HEK293T (cell line): ENCODE measurements at regions not wholly inside any gene's neighbourhood (a gene's known extent, or its start where the extent isn't known, plus 50 kb on each side); places are given as distances from the start of the nearest gene placed in this dataset.
A peak's percentile ranks its signal among the peaks of the same experiment; 100 is the strongest.

Experiments
- CTCF ChIA-PET: fragments of 350-600 bp; formaldehyde crosslinking; extraction: SDS; loops from one replicate; lab custom pipeline; 2021; ENCODE audit warnings: antibody characterized with exemption, inconsistent platforms; lab: Yijun Ruan, JAX
- POLR2A ChIA-PET: fragments of 350-600 bp; formaldehyde crosslinking; extraction: SDS; loops from one replicate; lab custom pipeline; 2020; ENCODE audit warnings: antibody characterized with exemption, inconsistent platforms; lab: Yijun Ruan, JAX
- DNase-seq: peaks from one replicate; pipeline ENCODE4 v3.0.0; 2012; ENCODE audit warnings: mixed read lengths; ENCODE audit errors: extremely low spot score
- ARNT ChIP-seq: fragments of 450-650 bp; IDR thresholded peaks from 2 replicates; pipeline ENCODE4 v1.6.1; 2017; ENCODE audit warnings: mild to moderate bottlenecking
- BHLHE40 ChIP-seq: fragments of 450-650 bp; IDR thresholded peaks from 2 replicates; pipeline ENCODE4 v1.6.1; 2016; ENCODE audit warnings: mild to moderate bottlenecking, moderate library complexity, borderline replicate concordance
- CTBP1 ChIP-seq: fragments of 450-650 bp; IDR thresholded peaks from 2 replicates; pipeline ENCODE4 v1.6.1; 2016; ENCODE audit warnings: borderline replicate concordance
- ELF4 ChIP-seq: fragments of 450-650 bp; IDR thresholded peaks from 2 replicates; pipeline ENCODE4 v1.6.1; 2017; ENCODE audit warnings: antibody characterized with exemption
- FOXA1 ChIP-seq: fragments of 450-650 bp; IDR thresholded peaks from 2 replicates; pipeline ENCODE4 v1.6.1; 2016; ENCODE audit warnings: mild to moderate bottlenecking
- FOXK2 ChIP-seq: fragments of 450-650 bp; IDR thresholded peaks from 2 replicates; pipeline ENCODE4 v1.6.1; 2016; ENCODE audit warnings: mild to moderate bottlenecking
- FOXM1 ChIP-seq: fragments of 450-650 bp; IDR thresholded peaks from 2 replicates; pipeline ENCODE4 v1.6.1; 2017; ENCODE audit warnings: mild to moderate bottlenecking, borderline replicate concordance
- HDGF ChIP-seq: fragments of 450-650 bp; IDR thresholded peaks from 2 replicates; pipeline ENCODE4 v1.6.1; 2017; ENCODE audit warnings: antibody characterized with exemption, borderline replicate concordance
- L3MBTL2 ChIP-seq: fragments of 450-650 bp; conservative IDR thresholded peaks from 2 replicates; pipeline ENCODE4 v1.6.1; 2016; ENCODE audit warnings: mild to moderate bottlenecking
- LEF1 ChIP-seq: fragments of 450-650 bp; IDR thresholded peaks from 2 replicates; pipeline ENCODE4 v1.6.1; 2017; ENCODE audit warnings: mild to moderate bottlenecking, borderline replicate concordance
- NFRKB ChIP-seq: fragments of 450-650 bp; IDR thresholded peaks from 2 replicates; pipeline ENCODE4 v1.6.1; 2016; ENCODE audit warnings: mild to moderate bottlenecking, moderate library complexity
- SP1 ChIP-seq: fragments of 450-650 bp; IDR thresholded peaks from 2 replicates; pipeline ENCODE4 v1.6.1; 2017
- SUZ12 ChIP-seq: fragments of 450-650 bp; IDR thresholded peaks from 2 replicates; pipeline ENCODE4 v1.6.1; 2016; ENCODE audit warnings: mild to moderate bottlenecking
- TARDBP ChIP-seq: fragments of 450-650 bp; IDR thresholded peaks from 2 replicates; pipeline ENCODE4 v1.6.1; 2016
- ZNF384 ChIP-seq: fragments of 450-650 bp; IDR thresholded peaks from 2 replicates; pipeline ENCODE4 v1.6.1; 2016
- TF ChIP-seq, protein P1 (sequence below): fragments of 450-650 bp; IDR thresholded peaks from 2 replicates; pipeline ENCODE4 v1.6.1; 2016

DNA sequence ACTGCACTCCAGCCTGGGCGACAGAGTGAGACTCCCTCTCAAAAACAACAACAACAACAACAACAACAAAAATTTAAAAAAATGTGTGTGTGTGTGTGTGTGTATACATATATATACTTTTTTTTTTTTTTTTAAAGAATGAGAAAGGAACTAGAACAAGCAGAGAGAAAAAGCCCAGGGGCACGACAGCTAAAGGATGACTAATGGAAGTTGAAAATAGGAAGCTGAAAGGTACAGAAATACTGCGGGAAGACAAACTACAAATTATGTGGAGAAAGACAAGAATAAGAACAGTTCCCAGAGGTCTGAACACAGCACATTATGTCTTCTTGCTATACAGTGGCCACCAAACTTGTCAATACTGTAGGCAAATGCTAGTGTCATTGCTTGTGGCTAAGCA is 141.9 kb upstream of the PRSS1 start:
- CTCF ChIA-PET: interaction anchor here (1.1 to 2.1 kb wide), 3 partner anchors 18 to 176 kb away, joined by 3 to 8 read pairs (median 3); no protein-coding TSS in a partner anchor
- POLR2A ChIA-PET: no interaction called here
- DNase-seq: no peak
- TF ChIP-seq, protein P1, sequence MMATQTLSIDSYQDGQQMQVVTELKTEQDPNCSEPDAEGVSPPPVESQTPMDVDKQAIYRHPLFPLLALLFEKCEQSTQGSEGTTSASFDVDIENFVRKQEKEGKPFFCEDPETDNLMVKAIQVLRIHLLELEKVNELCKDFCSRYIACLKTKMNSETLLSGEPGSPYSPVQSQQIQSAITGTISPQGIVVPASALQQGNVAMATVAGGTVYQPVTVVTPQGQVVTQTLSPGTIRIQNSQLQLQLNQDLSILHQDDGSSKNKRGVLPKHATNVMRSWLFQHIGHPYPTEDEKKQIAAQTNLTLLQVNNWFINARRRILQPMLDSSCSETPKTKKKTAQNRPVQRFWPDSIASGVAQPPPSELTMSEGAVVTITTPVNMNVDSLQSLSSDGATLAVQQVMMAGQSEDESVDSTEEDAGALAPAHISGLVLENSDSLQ: no peak
- TF ChIP-seq SP1: no peak
- no peak for TF ChIP-seq SUZ12
- TF ChIP-seq LEF1: no peak
- TF ChIP-seq ZNF384: no peak
- TF ChIP-seq FOXA1: no peak
- no peak for TF ChIP-seq NFRKB
- TF ChIP-seq FOXK2: no peak
- TF ChIP-seq ELF4: no peak
- no peak for TF ChIP-seq FOXM1

DNA sequence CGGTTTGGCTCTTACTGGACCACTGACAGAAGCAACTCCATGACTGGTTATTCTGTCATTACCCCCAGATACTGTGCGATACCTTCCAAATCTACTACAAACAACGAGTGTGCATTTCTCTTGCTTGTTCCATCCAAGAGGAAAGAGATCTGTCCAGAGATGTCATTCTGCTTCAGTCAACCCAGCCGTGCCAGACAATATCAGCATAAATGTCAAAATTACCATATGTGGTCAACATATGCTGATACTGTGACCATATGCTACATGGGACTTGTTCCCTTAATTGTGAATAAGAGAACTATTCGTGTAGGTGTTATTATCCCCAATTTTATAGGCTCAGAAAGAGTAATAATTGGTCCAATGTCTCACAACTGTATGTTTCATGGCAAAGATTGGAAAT is 143.2 kb upstream of the PRSS1 start:
- DNase-seq: no peak
- TF ChIP-seq ARNT (no peak), L3MBTL2 (no peak), FOXM1 (no peak), TARDBP (no peak), FOXA1 (no peak), FOXK2 (no peak), LEF1 (no peak), SP1 (no peak), CTBP1 (no peak), NFRKB (no peak), SUZ12 (no peak), HDGF (no peak), BHLHE40 (no peak), ELF4 (no peak), ZNF384 (no peak)
- TF ChIP-seq, protein P1: no peak
- ChIA-PET POLR2A (no interaction called here), CTCF (interaction anchor here (1.1 to 2.1 kb wide), 2 partner anchors 20 to 177 kb away, joined by 3 to 8 read pairs; no protein-coding TSS in a partner anchor)

DNA sequence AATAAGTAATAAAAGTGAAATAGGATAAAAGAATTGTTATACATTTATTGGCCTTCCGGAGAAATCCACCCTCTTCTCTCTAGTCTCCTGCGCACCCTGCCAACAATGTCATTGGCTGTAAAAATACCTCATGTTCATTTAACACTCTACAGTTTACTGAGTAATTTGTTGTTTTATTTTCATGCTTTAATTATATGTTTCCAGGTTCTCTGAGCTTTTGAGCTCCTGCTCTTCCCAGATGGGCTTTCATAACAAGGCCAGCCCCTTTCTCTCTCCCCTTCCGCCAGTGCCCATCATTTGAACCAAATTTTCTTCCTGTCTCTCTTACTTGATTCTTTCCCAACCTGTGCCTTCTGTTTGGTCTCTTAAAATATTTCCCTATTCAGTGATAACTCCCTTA is 144.6 kb upstream of the PRSS1 start:
- CTCF ChIA-PET: interaction anchor here (0.7 to 2.1 kb wide), 14 partner anchors 11 to 727 kb away, joined by 3 to 16 read pairs (median 5); no protein-coding TSS in a partner anchor

DNA sequence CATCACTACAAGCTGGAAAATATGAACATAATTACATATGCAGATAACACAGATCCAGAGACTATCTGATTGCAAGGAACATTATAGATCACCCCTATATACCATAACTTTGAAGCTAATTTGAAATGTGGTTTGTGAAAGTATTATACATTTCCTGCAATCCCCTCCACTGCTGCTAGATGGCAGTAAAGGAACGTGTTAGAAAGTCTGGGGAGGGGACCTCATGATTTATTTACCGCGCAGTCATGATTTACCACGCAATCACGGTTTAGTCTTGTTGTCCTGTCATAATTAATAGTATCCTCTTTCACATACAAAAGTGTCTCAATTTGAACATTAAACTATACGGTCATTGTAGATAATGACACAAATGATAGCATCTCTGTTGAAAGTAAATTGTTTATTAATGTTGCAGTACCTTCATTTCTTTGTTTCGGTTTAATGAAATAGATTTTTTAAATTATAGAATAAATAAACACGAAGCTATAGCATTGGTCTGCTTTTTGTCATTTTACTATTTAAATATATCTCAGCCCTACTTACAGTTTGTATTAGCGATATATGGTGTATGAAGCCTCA is 145.3 kb upstream of the PRSS1 start:
- peak; percentile 70 for DNase-seq
- ChIA-PET CTCF (interaction anchor here (0.6 to 2.1 kb wide), 19 partner anchors 12 to 727 kb away, joined by 3 to 16 read pairs (median 4); no protein-coding TSS in a partner anchor), POLR2A (no interaction called here)

More for the DNA sequence above, 144.6 kb upstream of the PRSS1 start:
- DNase-seq: no peak
- TF ChIP-seq ARNT: no peak
- TF ChIP-seq CTBP1: no peak
- no peak for TF ChIP-seq FOXK2
- TF ChIP-seq BHLHE40: no peak
- TF ChIP-seq, protein P1: no peak
- no peak for TF ChIP-seq SUZ12
- no peak for TF ChIP-seq LEF1
- TF ChIP-seq TARDBP: no peak
- no peak for TF ChIP-seq HDGF
- TF ChIP-seq FOXM1: no peak
- no peak for TF ChIP-seq SP1
- TF ChIP-seq NFRKB: no peak
- TF ChIP-seq ELF4: no peak
- no peak for TF ChIP-seq FOXA1
- no peak for TF ChIP-seq L3MBTL2
- no peak for TF ChIP-seq ZNF384
- POLR2A ChIA-PET: no interaction called here

DNA sequence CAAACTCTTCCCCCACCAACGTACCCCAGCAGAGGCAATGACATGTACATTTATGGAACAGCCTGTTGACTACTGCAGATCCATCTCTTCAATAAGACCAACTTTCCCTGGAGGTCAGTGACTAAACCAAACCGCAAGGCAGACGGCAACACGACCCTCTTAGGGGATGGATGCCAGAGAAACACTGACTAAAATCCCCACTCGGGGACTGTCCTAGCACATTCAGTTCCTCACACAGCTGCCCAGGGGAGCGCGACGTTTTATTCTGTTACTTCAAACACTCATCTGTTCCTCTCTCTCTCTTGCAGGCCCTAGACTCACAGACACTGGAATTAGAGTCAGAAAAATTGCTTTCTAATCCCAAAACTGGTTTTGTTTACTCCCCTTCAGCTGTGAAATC is 146.5 kb upstream of the PRSS1 start:
- POLR2A ChIA-PET: no interaction called here
- DNase-seq: no peak
- TF ChIP-seq HDGF: no peak
- TF ChIP-seq CTBP1: no peak
- TF ChIP-seq, protein P1: no peak
- no peak for TF ChIP-seq ARNT
- TF ChIP-seq L3MBTL2: no peak
- TF ChIP-seq FOXM1: no peak
- no peak for TF ChIP-seq LEF1
- CTCF ChIA-PET: interaction anchor here (2.1 kb wide), 1 partner anchor 68 kb away, joined by 11 read pairs; no protein-coding TSS in a partner anchor

More for the DNA sequence above, 145.3 kb upstream of the PRSS1 start:
- TF ChIP-seq TARDBP (no peak), L3MBTL2 (peak; percentile 44)
- TF ChIP-seq, protein P1: peak; percentile 87
